GM18505 (cell line): ENCODE measurements at regions not wholly inside any gene's neighbourhood (a gene's known extent, or its start where the extent isn't known, plus 50 kb on each side); places are given as distances from the start of the nearest gene placed in this dataset.
"Not testable (repeated sequence)": the region's sequence is repeated elsewhere in the genome, so short reads cannot be mapped to it uniquely, and the experiment has no call there.

ENCODE experiments used
- ATAC-seq: cut with Tn5 transposase; IDR thresholded peaks from one replicate; pipeline ENCODE4 v1.9.1; 2021; ENCODE audit not compliant: unreplicated experiment
- POLR2A ChIP-seq: IDR thresholded peaks from 4 replicates; pipeline ENCODE4 v1.6.1; 2011; ENCODE audit warnings: borderline replicate concordance; ENCODE audit not compliant: insufficient read depth, insufficient read length; ENCODE audit errors: extremely low read depth

DNA sequence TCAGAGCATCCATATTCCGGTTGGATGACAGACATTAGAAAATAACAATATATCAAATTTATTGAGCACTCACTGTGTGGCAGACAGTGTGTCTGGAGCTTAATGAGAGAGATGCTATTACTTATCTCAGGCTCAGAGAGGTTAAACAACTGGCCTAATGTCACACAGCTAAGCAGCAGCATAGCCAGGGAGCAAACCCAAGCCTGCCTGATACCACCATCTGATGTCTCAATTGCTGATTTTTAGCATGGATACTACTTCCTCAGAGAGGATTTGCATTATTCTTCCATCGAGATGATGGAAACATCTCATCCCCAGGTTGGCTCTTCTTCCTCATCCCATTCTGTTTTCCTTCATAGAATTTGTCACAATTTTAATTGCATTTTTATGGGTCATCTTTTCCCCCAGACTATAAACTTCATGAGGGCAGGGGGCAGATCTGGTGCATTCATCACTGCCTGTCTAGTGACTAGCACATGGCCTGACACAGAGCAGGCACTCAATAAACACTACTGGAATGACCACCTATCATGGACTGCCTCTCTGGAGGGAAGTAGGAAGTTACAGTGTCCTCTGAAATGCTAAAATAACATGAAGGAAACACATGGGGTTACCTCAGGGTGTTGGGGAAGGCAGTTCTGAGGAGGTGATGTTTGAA is 344.8 kb upstream of the CCL2 start:
- TF ChIP-seq POLR2A = no peak
- ATAC-seq = no peak

GRCh38 chr17:33914125-33914524 is 341.0 kb upstream of the CCL2 start:
- TF ChIP-seq POLR2A = no peak
- no peak for ATAC-seq

DNA sequence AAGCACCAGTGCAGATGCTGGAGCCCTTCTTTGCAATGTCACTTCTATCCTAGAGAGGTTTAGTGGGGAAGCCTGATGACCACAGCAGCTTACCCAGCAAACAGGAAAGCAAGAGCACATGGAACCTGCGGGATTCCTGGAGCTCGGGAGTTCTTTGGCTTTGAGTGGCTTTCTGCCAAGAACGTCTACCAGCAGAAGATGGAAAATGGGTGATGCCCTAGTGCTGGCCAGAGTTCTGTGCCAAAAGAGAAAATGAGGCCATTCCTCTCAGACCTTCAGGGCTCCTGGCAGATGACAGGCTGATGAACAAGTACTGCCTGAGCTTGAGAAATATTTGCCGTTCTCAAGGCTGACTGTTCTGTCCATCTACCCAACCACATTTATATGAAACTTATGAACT is 332.1 kb upstream of the CCL2 start:
- ATAC-seq = no peak
- TF ChIP-seq POLR2A = no peak

DNA sequence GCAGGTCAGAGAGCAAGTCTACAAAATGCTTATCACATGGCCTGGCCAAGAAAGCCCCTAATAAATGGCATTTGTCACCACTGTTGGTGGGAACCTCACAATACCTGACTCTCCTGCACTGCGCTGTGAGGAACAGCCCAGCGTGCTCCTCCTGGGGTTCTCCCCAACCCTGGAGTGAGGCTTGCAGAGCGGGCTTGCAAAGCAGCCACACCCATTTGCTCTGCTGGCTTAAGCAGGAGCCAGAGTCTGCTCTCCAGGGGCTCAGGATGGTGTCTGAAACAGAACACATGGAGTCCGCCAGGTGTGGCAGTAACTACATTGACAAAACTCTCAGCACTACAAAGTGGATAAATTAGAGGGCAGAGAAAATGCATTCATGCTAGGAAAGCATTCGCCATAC is 331.0 kb upstream of the CCL2 start:
- ATAC-seq = no peak
- TF ChIP-seq POLR2A = no peak

DNA sequence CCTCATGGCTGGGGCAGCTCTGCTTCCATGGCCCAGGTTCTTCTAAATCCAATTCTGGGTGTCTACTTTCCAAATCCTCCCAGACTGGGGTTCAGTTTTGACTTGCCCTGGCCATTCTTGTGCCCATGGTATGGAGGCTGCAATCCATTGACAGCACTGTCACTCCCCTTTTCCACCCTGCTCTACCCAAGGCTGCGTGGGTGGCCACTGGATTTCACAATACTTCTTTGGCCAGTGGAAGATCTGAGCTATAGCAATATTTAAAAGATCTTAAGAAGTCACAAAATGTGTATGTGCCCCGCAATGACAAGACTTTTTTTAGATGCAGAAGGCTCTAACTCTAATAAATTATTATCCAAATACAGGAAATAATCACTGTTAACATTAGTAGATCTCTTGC is 329.4 kb upstream of the CCL2 start:
- no peak for TF ChIP-seq POLR2A

GRCh38 chr17:33927732-33928133 is 327.4 kb upstream of the CCL2 start:
- no peak for ATAC-seq
- no peak for TF ChIP-seq POLR2A

More for the DNA sequence above, 329.4 kb upstream of the CCL2 start:
- no peak for ATAC-seq

DNA sequence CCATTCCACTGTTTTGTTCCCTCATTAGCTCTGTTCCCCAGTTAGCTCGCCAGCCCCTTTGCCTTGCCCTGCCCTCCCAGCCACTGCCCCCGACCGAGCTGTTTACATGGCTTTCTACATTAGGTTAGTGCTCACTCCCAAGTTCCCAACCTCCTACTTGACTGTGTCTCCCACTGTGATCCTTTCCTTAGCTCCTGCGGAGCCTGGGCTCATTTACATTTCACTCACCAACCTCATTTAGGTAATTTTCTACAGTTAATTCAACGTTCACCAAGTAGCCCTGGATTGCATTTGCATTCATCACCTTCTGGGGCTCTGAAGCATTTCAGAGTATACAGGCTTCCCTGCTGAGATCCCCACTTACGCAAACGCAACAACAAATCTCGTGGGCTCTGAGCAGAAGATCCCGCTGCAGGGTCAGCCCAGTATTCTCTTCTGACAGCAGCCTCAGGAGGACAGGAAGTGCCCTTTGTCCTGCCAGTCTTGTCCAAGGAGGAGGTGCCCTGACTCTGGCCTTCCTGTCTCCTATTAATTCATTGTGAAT is 325.8 kb upstream of the CCL2 start:
- no peak for ATAC-seq

DNA sequence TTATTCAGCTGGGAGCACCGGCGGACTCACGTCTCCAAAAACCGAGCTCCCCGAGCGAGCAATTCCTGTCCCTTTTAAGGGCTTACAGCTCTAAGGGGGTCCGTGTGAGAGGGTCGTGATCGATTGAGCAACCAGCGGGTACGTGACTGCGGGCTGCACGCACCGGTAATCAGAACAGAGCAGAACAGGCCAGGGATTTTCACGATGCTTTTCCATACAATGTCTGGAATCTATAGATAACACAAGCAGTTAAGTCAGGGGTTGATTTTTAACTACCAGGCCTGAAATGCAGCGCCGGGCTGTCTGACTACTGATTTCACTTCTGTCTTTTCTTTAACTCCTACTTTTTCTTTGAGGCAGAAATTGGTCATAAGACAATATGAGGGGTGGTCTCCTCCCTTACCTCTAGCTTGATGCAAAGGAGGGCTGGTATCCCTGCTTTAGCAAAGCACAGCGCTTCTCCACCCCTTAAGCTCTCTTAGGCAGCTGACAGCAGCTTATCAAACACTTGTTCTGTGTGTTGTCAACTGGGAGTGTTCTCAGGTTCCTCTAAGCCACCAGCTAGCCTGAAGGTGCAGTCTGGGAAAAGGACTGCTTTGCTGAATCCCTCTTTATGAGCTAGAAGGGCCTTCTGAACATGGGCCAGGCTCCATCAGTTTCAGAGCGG is 323.8 kb upstream of the CCL2 start:
- ATAC-seq = not testable (repeated sequence)

More for the DNA sequence above, 325.8 kb upstream of the CCL2 start:
- no peak for TF ChIP-seq POLR2A

GRCh38 chr17:33932996-33933395 is 322.1 kb upstream of the CCL2 start:
- no peak for ATAC-seq
- TF ChIP-seq POLR2A = no peak

- no peak for TF ChIP-seq POLR2A
- ATAC-seq = no peak
Measured at GRCh38 chr17:33933576-33933975, 321.5 kb upstream of the CCL2 start.

GRCh38 chr17:33934696-33935095 is 320.4 kb upstream of the CCL2 start:
- no peak for TF ChIP-seq POLR2A
- ATAC-seq = no peak

GRCh38 chr17:33935822-33936221 is 319.3 kb upstream of the CCL2 start:
- TF ChIP-seq POLR2A = no peak
- no peak for ATAC-seq

DNA sequence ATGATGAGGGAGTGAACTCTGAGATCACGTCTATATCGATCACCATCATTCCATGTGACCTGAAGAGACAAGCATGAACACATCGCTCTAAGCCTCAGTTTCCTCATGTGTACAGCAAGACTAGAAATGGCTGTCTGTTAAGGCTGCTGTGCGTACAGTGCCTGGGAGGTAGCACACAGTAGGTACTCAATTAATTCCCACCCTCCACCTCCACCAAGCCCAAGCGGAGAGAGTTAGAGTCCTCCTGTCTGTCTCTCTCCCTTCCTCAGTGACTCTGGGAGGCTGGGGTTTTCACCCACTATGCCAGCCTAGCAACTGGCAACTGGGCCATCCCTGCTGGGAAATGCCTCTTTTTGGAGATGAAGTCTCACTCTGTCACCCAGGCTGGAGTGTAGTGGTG is 318.3 kb upstream of the CCL2 start:
- TF ChIP-seq POLR2A = no peak
- no peak for ATAC-seq

GRCh38 chr17:33939959-33940358 is 315.1 kb upstream of the CCL2 start:
- no peak for TF ChIP-seq POLR2A
- ATAC-seq = no peak
